K562 (cell line): ENCODE measurements at regions not wholly inside any gene's neighbourhood (a gene's known extent, or its start where the extent isn't known, plus 50 kb on each side); places are given as distances from the start of the nearest gene placed in this dataset.

ENCODE experiments used
- ATAC-seq: fragments of 200-7000 bp; cut with Tn5 transposase; 3 replicates; pipeline ENCODE4 v1.9.1; 2020; ENCODE audit warnings: moderate library complexity
- BruUV-seq: library from RNA; stranded (reverse); fragments of 400-500 nt; replicated peaks from 2 replicates; lab custom pipeline; 2021; lab: Mats Ljungman, UMichigan
- CTCF ChIA-PET: fragments of 300-600 bp; formaldehyde crosslinking; extraction: SDS; loops from one replicate; lab custom pipeline; 2021; ENCODE audit warnings: low intra/inter-chr PET ratio; lab: Yijun Ruan, JAX
- POLR2A ChIA-PET: fragments of 300-600, 350-650 bp; sonication (Branson Sonifier 250); formaldehyde crosslinking; extraction: SDS; loops from one replicate; lab custom pipeline; 2021; ENCODE audit warnings: antibody characterized with exemption, inconsistent platforms; lab: Yijun Ruan, JAX
- DNase-seq, 4 experiments: peaks; one replicate each; pipeline versions ENCODE4 v3.0.0 to v3.0.0-alpha.2; 2011 to 2018; ENCODE audit warnings: low spot score in 3 of 4, mixed read lengths in 3 of 4; ENCODE audit errors: extremely low read depth in 1 of 4
- FAIRE-seq: peaks from 2 replicates; lab custom pipeline; 2011; peaks lifted over from hg19 to GRCh38; lab: Jason Lieb, UNC
- H2AFZ ChIP-seq: 2 replicates; pipeline ENCODE4 v1.6.0; 2011; ENCODE audit warnings: low read depth, low read length, control low read depth, inconsistent platforms
- H3K27ac ChIP-seq: fragments of 200-600 bp; 3 replicates; pipeline ENCODE4 v1.8.0; 2011; ENCODE audit warnings: low read depth, mild to moderate bottlenecking, control low read depth, inconsistent platforms, low read length, moderate library complexity, mixed read lengths; ENCODE audit errors: extremely low read depth
- H3K27me3 ChIP-seq, 2 experiments: fragments of 300-600 bp in 1 of 2; 2 replicates in 1 of 2; 3 replicates in 1 of 2; pipeline versions ENCODE4 v1.6.0 to v1.8.0; 2011; ENCODE audit warnings: inconsistent platforms in 2 of 2, low read length in 2 of 2, mild to moderate bottlenecking in 1 of 2, mixed read lengths in 1 of 2, moderate library complexity in 1 of 2; ENCODE audit not compliant: control insufficient read depth in 2 of 2, insufficient read depth in 2 of 2
- H3K36me3 ChIP-seq: fragments of 300-600 bp; 3 replicates; pipeline ENCODE4 v1.8.0; 2011; ENCODE audit warnings: mild to moderate bottlenecking, low read length, inconsistent platforms; ENCODE audit not compliant: control insufficient read depth, insufficient read depth
- H3K4me1 ChIP-seq, 2 experiments: fragments of 200-600 bp in 1 of 2; replicated peaks in 1 of 2; 2 replicates in 1 of 2; 3 replicates in 1 of 2; pipeline versions ENCODE4 v1.5.1 to v1.8.0; 2011; ENCODE audit warnings: inconsistent platforms in 2 of 2, low read length in 2 of 2, mild to moderate bottlenecking in 1 of 2, mixed read lengths in 1 of 2, moderate library complexity in 1 of 2; ENCODE audit not compliant: control insufficient read depth in 2 of 2, insufficient read depth in 2 of 2
- H3K4me2 ChIP-seq: 2 replicates; pipeline ENCODE4 v1.6.1; 2011; ENCODE audit warnings: low read length, control low read depth, inconsistent platforms, mixed read lengths; ENCODE audit not compliant: insufficient read depth
- H3K4me3 ChIP-seq: fragments of 200-600 bp; sonication (generic), shearing (Covaris generic); 2 replicates; pipeline ENCODE4 v1.5.1; 2016; ENCODE audit warnings: control low read depth, inconsistent platforms
- H3K79me2 ChIP-seq: fragments of 200-600 bp; 3 replicates; pipeline ENCODE4 v1.8.0; 2011; ENCODE audit warnings: low read length, inconsistent platforms; ENCODE audit not compliant: control insufficient read depth, insufficient read depth
- H3K9ac ChIP-seq, 2 experiments: 2 replicates each; pipeline versions ENCODE4 v1.6.0 to v1.6.1; 2011; ENCODE audit warnings: low read depth in 2 of 2, low read length in 2 of 2, control low read depth in 1 of 2, inconsistent platforms in 1 of 2, mild to moderate bottlenecking in 1 of 2, mixed read lengths in 1 of 2; ENCODE audit not compliant: insufficient read depth in 1 of 2
- H3K9me1 ChIP-seq: one replicate; pipeline ENCODE4 v1.6.0; 2011; ENCODE audit warnings: inconsistent platforms, mild to moderate bottlenecking, low read length, moderate library complexity; ENCODE audit not compliant: control insufficient read depth, insufficient read depth
- H3K9me3 ChIP-seq: replicated peaks from 2 replicates; pipeline ENCODE4 v1.5.1; 2011; ENCODE audit warnings: low read depth, low read length, inconsistent platforms; ENCODE audit not compliant: control insufficient read depth, insufficient read depth
- H4K20me1 ChIP-seq: replicated peaks from 2 replicates; pipeline ENCODE4 v1.6.1; 2011; ENCODE audit warnings: low read length, inconsistent platforms, mixed read lengths; ENCODE audit not compliant: control insufficient read depth, insufficient read depth
- DDX20 ChIP-seq: fragments of 450-650 bp; IDR thresholded peaks from 2 replicates; pipeline ENCODE4 v1.6.1; 2016; ENCODE audit warnings: missing genetic modification characterization, low read depth, mild to moderate bottlenecking, missing compliant biosample characterization, moderate library complexity
- HDAC8 ChIP-seq: fragments of 450-650 bp; IDR thresholded peaks from 2 replicates; pipeline ENCODE4 v1.6.1; 2016; ENCODE audit warnings: mild to moderate bottlenecking, missing genetic modification characterization, moderate library complexity, missing compliant biosample characterization
- HNRNPUL1 ChIP-seq: fragments of 200-400 bp; formaldehyde crosslinking; IDR thresholded peaks from 2 replicates; pipeline ENCODE4 v1.6.1; 2017; ENCODE audit warnings: low read length
- NR1H2 ChIP-seq: sonication (generic); formaldehyde crosslinking; IDR thresholded peaks from 2 replicates; pipeline ENCODE4 v1.4.0; 2020; ENCODE audit warnings: mild to moderate bottlenecking, missing genetic modification reagents
- SMARCA5 ChIP-seq: fragments of 450-650 bp; IDR thresholded peaks from 2 replicates; pipeline ENCODE4 v1.6.1; 2016
- TARDBP ChIP-seq: fragments of 450-650 bp; IDR thresholded peaks from 2 replicates; pipeline ENCODE4 v1.6.1; 2016
- ZC3H11A ChIP-seq: IDR thresholded peaks from 2 replicates; pipeline ENCODE4 v1.6.1; 2012; ENCODE audit warnings: low read depth, low read length, improper control_type of control experiment
- ZNF175 ChIP-seq: fragments of 200-800 bp; sonication (Bioruptor generic); IDR thresholded peaks from 2 replicates; pipeline ENCODE4 v1.6.1; 2016; ENCODE audit warnings: low read depth, mild to moderate bottlenecking, missing genetic modification characterization, missing compliant biosample characterization
- ZNF512 ChIP-seq: IDR thresholded peaks from 2 replicates; pipeline ENCODE4 v1.6.1; 2016; ENCODE audit warnings: missing genetic modification characterization, missing compliant biosample characterization
- WGBS: fragments of 100-300 bp; shearing (Covaris generic); methylation state at CpG from one replicate; pipeline ENCODE4 v1.1.6; 2016; ENCODE audit warnings: low coverage, mixed read lengths; ENCODE audit not compliant: insufficient coverage; ENCODE audit errors: missing lambda C conversion rate; 5-methylcytosine and 5-hydroxymethylcytosine counted together
- in situ Hi-C: fragments of 300-500 bp; cut with MboI; formaldehyde crosslinking; loops from 4 replicates; pipeline ENCODE4 v1.15.0; 2018; ENCODE audit warnings: inconsistent platforms, mixed read lengths
- intact Hi-C: fragments of 100-400 bp; cut with micrococcal nuclease; formaldehyde crosslinking; loops from 2 replicates; pipeline ENCODE4 v1.14.2; 2022
- TF ChIP-seq, protein P1 (sequence below): conservative IDR thresholded peaks from 2 replicates; pipeline ENCODE4 v1.6.1; 2011; ENCODE audit warnings: low read depth, mild to moderate bottlenecking, low read length; ENCODE audit not compliant: control insufficient read depth

DNA sequence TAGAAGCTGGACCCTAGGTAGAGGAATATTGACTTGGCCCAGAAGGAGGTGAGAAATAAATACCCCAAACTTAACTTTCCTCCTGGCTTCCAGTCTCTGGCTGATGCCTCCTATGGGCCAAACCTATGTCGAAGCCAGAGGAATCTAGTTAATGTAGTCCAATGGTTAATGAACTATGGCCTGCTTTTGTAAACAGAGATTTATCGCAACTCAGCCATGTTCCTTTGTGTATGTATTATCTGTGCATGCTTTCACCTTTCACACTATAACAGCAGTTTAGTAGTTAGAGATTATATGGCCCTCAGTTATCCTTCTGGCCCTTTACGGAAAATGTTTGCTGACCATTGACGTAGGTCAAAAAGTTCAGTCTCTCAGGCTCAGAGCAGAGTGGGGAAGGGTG lies 67.3 kb upstream of the BARD1 start:
- 0% methylated on average over 4 of the region's 4 CpGs for WGBS
- ChIA-PET POLR2A (no interaction called here), CTCF (no interaction called here)
- intact Hi-C loops, result no loop called here
- no peak for FAIRE-seq
- ATAC-seq, result no peak
- DNase-seq, result no peak
- Histone ChIP-seq H3K27me3 (no peaks in the 10 kb centered on the region), H4K20me1 (no peaks in the 10 kb centered on the region), H3K4me2 (no peak overlapping the region), H3K36me3 (no peaks in the 10 kb centered on the region), H3K4me1 (no peaks in the 10 kb centered on the region), H3K4me3 (no peak overlapping the region), H3K9ac (no peak overlapping the region), H2AFZ (no peak overlapping the region), H3K27ac (no peak overlapping the region), H3K9me3 (no peaks in the 10 kb centered on the region), H3K79me2 (no peaks in the 10 kb centered on the region), H3K9me1 (no peaks in the 10 kb centered on the region)
- in situ Hi-C loops, result no loop called here
- no TSS peak for BruUV-seq
- no peak for TF ChIP-seq TARDBP
- TF ChIP-seq ZC3H11A, result no peak
- no peak for TF ChIP-seq DDX20
- TF ChIP-seq, protein P1, sequence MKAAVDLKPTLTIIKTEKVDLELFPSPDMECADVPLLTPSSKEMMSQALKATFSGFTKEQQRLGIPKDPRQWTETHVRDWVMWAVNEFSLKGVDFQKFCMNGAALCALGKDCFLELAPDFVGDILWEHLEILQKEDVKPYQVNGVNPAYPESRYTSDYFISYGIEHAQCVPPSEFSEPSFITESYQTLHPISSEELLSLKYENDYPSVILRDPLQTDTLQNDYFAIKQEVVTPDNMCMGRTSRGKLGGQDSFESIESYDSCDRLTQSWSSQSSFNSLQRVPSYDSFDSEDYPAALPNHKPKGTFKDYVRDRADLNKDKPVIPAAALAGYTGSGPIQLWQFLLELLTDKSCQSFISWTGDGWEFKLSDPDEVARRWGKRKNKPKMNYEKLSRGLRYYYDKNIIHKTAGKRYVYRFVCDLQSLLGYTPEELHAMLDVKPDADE, result no peak
- no peak for TF ChIP-seq NR1H2 (CRISPR knock-in tag)
- TF ChIP-seq ZNF512 (tag), result no peak
- no peak for TF ChIP-seq ZNF175 (CRISPR knock-in tag)
- TF ChIP-seq SMARCA5, result no peak
- no peak for TF ChIP-seq HDAC8 (tag)
- no peak for TF ChIP-seq HNRNPUL1
